ENCODE measurements at regions not wholly inside any gene's neighbourhood (a gene's known extent, or its start where the extent isn't known, plus 50 kb on each side); places are given as distances from the start of the nearest gene placed in this dataset.

DNA sequence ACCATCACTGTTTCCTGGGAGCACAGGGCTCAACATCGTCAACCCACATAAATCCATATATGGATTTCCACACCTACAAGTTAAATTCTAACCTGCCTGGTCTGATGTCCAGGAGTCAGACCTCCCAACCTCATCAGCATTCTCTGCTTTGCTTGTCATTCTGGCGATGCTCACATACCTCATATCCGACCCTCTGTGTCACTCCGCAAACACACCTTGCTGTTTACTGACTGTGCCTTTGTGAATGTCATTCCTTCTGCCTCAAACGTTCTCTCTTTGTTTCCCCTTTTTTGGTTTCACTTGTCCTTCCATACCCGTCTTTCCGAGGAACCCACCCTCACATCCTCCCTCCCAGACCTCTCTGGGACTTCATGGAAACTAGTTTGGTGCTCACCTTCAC is 187.1 kb downstream of the ACTR3 start:
- H3K9me3 Mint-ChIP-seq (ENCODE audit: insufficient read depth) = no peaks in the 10 kb centered on the region
- no peak for ATAC-seq
- H3K36me3 Mint-ChIP-seq (ENCODE audit: low read depth) = no peaks in the 10 kb centered on the region
- ChIA-PET POLR2A (no interaction called here), CTCF (no interaction called here)
- H3K27ac Mint-ChIP-seq = no peak overlapping the region
- DNase-seq = no peak
- no peaks in the 10 kb centered on the region for H3K4me1 Mint-ChIP-seq (ENCODE audit: low read depth)
- peaks cover 2% of the 10 kb centered on the region for H3K27me3 Mint-ChIP-seq (ENCODE audit: low read depth)
- no peak overlapping the region for H3K4me3 Mint-ChIP-seq

DNA sequence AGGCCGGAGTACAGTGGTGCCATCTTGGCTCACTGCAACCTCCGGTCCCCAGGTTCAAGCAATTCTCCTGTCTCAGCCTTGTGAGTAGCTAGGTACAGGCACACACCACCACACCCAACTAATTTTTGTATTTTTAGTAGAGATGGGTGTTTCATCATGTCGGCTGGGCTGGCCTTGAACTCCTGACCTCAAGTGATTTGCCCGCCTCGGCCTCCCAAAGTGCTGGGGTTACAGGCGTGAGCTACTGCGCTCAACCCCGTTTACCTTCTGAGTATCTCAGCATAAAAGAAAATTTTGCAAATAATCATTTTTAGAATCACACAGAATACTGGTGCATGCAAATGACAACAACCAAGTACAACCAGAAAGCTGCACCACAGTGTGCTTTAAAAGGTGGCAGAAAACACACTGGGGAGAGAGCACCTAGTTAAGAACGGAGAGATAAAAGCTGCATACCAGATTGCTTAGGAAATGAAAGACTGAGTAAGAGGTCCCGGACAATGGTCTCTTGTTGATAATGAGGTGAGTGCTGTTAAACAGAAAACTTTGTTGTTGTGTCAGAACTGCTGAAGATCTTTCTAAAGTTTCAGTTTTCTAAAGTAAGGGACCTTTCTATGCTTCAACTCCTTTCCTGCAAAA is 189.6 kb downstream of the ACTR3 start:
- Mint-ChIP-seq H3K4me3 (no peak overlapping the region), H3K27me3 (ENCODE audit: low read depth) (peaks cover 2% of the 10 kb centered on the region), H3K27ac (no peak overlapping the region), H3K4me1 (ENCODE audit: low read depth) (no peaks in the 10 kb centered on the region), H3K36me3 (ENCODE audit: low read depth) (no peaks in the 10 kb centered on the region), H3K9me3 (ENCODE audit: insufficient read depth) (no peaks in the 10 kb centered on the region)
- ATAC-seq (no peak), DNase-seq (no peak)
- ChIA-PET CTCF (no interaction called here), POLR2A (no interaction called here)

DNA sequence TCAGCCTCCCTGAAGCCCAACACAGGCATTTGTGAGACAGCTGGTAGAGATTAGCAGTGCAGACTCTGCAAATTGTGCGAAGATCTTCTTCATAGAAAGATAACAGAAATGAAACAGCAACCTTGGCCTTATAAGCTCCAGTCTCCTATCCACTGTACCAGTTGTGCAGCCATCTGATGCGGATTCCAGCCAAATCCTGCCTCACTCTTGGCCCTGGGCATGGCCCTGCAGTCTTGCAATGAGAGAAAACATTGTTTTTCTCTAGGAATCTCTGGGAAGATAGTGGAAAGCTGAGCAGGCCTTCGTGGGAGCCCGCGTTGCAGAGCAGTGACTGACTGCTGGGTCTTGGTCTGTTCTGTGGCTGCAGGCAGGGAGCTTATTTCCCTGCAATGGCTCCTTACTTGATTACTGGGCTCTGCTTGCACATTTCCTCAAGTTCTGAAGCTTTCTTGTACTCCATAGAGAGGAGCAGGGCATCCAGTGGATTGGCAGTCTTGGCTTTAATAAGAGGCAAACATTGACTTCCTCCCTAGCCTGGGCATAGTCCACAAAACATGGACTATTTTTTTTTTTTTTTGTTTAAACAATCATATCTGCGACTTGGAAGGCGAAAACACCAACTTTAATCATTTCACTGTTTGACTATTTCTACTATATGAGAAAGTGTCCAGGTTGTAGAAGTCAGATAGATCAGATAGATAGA is 193.0 kb downstream of the ACTR3 start:
- peaks cover 2% of the 10 kb centered on the region for H3K27me3 Mint-ChIP-seq (ENCODE audit: low read depth)
- POLR2A ChIA-PET = no interaction called here
- H3K4me3 Mint-ChIP-seq = no peak overlapping the region
- CTCF ChIA-PET = no interaction called here
- H3K36me3 Mint-ChIP-seq (ENCODE audit: low read depth) = no peaks in the 10 kb centered on the region
- ATAC-seq = no peak
- DNase-seq = no peak
- peaks cover 5% of the 10 kb centered on the region for H3K9me3 Mint-ChIP-seq (ENCODE audit: insufficient read depth)
- H3K27ac Mint-ChIP-seq = no peak overlapping the region
- H3K4me1 Mint-ChIP-seq (ENCODE audit: low read depth) = no peaks in the 10 kb centered on the region

DNA sequence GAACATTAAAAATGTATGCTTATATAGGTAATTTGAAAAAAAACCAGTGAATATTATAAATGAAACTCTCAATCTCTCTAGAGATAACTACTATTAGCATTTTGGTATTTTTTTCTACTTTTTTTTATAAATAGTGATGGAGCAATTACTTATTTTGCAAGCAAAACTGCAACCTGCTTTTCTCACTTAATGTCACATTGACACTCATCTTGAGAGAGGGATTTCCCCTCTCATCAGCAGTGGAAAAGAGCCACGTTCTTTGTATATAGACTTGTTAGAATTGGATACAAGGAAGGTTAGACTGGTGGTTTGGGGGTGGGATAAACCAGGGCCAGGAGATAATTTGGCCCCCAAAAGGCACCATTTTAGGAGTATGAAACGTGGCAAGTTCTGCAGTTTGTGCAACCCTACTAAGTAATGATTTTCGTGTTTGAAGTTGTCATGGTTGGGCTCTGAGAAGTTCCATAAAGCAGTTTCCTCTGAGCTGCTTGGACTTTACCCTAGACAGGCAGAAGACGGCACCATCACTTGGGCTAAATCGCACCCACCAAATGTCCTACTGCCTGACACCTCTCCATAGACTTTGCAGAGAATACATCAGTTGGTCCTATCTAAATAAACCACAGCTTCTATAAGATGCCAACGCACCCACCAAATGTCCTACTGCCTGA is 194.0 kb downstream of the ACTR3 start:
- Mint-ChIP-seq H3K27ac (no peak overlapping the region), H3K4me3 (no peak overlapping the region), H3K9me3 (ENCODE audit: insufficient read depth) (peaks cover 5% of the 10 kb centered on the region), H3K36me3 (ENCODE audit: low read depth) (no peaks in the 10 kb centered on the region), H3K27me3 (ENCODE audit: low read depth) (no peaks in the 10 kb centered on the region), H3K4me1 (ENCODE audit: low read depth) (no peaks in the 10 kb centered on the region)
- DNase-seq (no peak), ATAC-seq (no peak)
- ChIA-PET CTCF (no interaction called here), POLR2A (no interaction called here)

DNA sequence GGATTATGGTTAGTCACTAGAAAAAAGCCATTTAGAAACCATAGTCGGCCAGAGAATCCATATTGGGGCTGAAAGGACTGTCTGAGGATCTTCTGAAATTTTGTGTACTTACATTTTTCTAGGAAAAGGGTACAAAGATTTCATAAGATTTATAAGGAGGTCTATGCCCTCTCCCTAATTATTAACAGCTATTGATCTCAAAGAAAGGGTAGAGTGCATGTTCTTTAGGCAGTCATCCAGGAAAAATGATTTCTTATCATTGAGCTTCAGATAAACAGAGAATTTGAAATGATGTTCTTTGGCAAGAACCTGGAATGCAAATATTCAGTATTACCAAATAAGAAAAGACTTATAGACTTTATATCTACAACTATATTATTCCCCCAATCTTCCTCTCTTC is 195.3 kb downstream of the ACTR3 start:
- ATAC-seq = no peak
- peaks cover 5% of the 10 kb centered on the region for H3K9me3 Mint-ChIP-seq (ENCODE audit: insufficient read depth)
- H3K4me1 Mint-ChIP-seq (ENCODE audit: low read depth) = no peaks in the 10 kb centered on the region
- no peak for DNase-seq
- no peak overlapping the region for H3K27ac Mint-ChIP-seq
- ChIA-PET CTCF (no interaction called here), POLR2A (no interaction called here)
- H3K27me3 Mint-ChIP-seq (ENCODE audit: low read depth) = no peaks in the 10 kb centered on the region
- H3K36me3 Mint-ChIP-seq (ENCODE audit: low read depth) = no peaks in the 10 kb centered on the region
- no peak overlapping the region for H3K4me3 Mint-ChIP-seq

DNA sequence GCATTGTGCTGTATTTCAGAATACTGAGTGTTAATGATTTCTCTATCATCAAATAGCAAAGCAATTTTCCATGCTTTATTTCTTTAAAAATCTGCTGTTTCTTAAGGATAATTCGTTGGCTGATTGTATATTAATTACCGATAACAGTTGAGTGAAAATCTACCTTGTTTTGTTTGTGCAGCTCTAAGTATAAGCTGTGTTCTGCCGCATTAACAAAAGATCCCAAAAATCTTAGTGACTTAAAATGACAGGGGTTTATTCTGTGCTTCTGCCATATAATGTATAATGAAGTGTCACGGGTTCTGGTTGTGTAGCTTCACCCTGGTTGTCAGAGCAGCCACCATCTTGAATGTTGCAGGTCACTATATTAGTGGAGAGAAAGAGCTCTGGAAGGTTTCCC is 196.1 kb downstream of the ACTR3 start:
- DNase-seq (no peak), ATAC-seq (no peak)

DNA sequence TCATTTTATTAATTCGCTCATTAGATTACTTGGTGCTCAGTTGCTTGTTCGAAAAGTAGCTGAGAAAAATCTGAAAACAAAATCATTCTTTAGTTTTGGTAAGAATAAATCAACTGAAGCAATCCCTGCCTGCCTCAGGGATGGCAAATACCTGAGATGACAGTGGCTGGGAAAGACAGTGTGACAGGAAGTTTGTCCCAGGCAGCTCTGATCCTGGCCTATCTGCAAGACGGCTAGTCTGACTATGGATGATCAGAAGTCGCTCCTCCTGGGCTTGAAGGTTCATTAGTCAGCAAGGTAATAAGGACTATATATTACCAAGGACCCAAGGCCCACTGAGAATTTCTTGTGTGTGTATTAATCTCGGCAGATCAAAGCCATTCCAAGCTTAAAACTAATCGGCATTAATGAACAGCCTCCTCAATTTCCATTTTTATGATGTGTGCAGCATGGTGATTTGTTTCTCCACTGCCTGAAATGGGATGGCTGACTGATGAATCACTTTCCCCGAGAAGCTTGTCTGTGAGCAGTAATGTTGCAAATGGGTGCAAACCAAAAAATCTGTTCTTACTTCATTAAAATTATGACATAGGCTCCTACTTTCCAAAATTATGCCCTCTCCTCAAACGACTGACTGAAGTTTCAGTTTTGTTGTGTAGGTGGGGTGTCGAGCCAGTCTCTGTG is 199.9 kb downstream of the ACTR3 start:
- Mint-ChIP-seq H3K27ac (no peak overlapping the region), H3K9me3 (ENCODE audit: insufficient read depth) (peaks cover 5% of the 10 kb centered on the region), H3K27me3 (ENCODE audit: low read depth) (no peaks in the 10 kb centered on the region), H3K4me3 (no peak overlapping the region), H3K36me3 (ENCODE audit: low read depth) (no peaks in the 10 kb centered on the region), H3K4me1 (ENCODE audit: low read depth) (no peaks in the 10 kb centered on the region)
- CTCF ChIA-PET = no interaction called here
- POLR2A ChIA-PET = no interaction called here
- ATAC-seq (no peak), DNase-seq (no peak)

More for the DNA sequence above, 196.1 kb downstream of the ACTR3 start:
- H3K4me3 Mint-ChIP-seq = no peak overlapping the region
- no peaks in the 10 kb centered on the region for H3K36me3 Mint-ChIP-seq (ENCODE audit: low read depth)
- H3K9me3 Mint-ChIP-seq (ENCODE audit: insufficient read depth) = peaks cover 5% of the 10 kb centered on the region
- no peaks in the 10 kb centered on the region for H3K4me1 Mint-ChIP-seq (ENCODE audit: low read depth)
- ChIA-PET CTCF (no interaction called here), POLR2A (no interaction called here)
- no peaks in the 10 kb centered on the region for H3K27me3 Mint-ChIP-seq (ENCODE audit: low read depth)
- no peak overlapping the region for H3K27ac Mint-ChIP-seq

DNA sequence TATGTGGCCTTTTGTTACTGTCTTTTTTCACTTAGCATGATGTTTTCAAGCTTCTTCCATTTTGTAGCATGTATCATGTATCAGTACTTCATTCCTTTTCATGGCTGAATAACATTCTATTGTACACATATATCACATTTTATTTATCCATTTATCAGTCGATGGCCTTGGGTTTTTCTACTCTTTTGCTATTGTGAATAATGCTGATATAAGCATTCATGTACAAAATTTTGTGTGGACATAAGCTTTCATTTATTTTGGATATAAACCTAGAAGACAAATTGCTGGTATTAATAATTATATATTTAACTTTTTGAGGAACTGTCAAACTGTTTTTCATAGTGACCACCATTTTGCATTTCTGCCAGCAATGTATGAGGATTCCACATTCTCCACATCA is 201.1 kb downstream of the ACTR3 start:
- Mint-ChIP-seq H3K36me3 (ENCODE audit: low read depth) (no peaks in the 10 kb centered on the region), H3K9me3 (ENCODE audit: insufficient read depth) (peaks cover 15% of the 10 kb centered on the region), H3K27me3 (ENCODE audit: low read depth) (no peaks in the 10 kb centered on the region), H3K4me3 (no peak overlapping the region), H3K27ac (no peak overlapping the region), H3K4me1 (ENCODE audit: low read depth) (no peaks in the 10 kb centered on the region)
- ChIA-PET POLR2A (no interaction called here), CTCF (no interaction called here)
- no peak for ATAC-seq
- DNase-seq = no peak

DNA sequence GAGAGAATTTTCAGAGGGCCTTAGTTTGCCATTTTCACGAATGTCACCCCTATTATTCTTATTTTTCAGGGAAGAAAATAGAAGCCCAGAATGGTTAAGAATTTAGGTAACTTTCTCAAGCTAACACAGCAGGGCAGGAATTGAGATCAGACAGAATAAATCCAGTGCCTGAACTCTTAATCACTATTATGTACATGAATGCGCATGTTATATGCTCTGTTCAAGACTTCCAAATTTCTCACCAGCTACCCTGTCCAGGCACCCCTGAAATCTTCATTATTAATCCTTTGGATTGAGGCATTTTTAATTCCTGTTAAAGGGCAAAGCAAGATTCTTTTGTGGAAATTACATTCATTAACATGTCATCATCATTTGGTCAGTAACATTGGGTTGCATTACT is 218.4 kb downstream of the ACTR3 start:
- Mint-ChIP-seq H3K4me1 (ENCODE audit: low read depth) (no peaks in the 10 kb centered on the region), H3K27me3 (ENCODE audit: low read depth) (peaks cover 4% of the 10 kb centered on the region), H3K27ac (no peak overlapping the region), H3K4me3 (no peak overlapping the region), H3K9me3 (ENCODE audit: insufficient read depth) (no peaks in the 10 kb centered on the region), H3K36me3 (ENCODE audit: low read depth) (no peaks in the 10 kb centered on the region)
- CTCF ChIA-PET = no interaction called here
- ATAC-seq (no peak), DNase-seq (no peak)
- POLR2A ChIA-PET = no interaction called here

DNA sequence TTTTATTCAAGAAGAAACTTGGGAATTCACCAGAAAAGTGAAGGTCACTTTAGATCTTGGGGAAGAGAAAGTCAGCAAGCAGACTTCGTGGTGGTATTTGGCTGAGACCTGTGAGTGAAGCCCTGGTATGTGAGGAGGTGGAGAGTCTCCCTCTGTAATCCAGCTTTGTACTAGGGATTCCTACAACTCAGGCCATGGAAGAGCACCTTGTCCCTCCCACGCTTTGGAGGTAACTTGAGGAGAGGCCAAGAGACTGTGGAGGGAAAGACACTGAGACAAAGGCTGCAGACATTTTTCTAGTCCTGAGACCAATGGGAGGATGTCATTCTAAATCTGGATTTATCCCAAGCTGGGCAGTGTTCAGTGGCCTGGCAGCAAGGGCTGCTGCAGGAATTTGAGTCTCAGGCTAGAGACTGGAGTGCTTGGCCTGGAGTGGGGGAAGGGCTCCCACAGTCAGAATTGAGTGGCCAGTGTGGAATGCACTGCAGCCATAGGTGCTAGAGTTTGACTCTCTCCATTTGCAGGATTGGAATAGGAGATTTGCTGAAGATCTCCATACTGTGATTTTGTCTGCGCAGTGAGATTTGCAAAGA is 219.0 kb downstream of the ACTR3 start:
- Mint-ChIP-seq H3K27ac (no peak overlapping the region), H3K9me3 (ENCODE audit: insufficient read depth) (no peaks in the 10 kb centered on the region), H3K4me3 (no peak overlapping the region), H3K36me3 (ENCODE audit: low read depth) (no peaks in the 10 kb centered on the region), H3K4me1 (ENCODE audit: low read depth) (no peaks in the 10 kb centered on the region), H3K27me3 (ENCODE audit: low read depth) (peaks cover 4% of the 10 kb centered on the region)
- ATAC-seq = no peak
- DNase-seq = no peak
- CTCF ChIA-PET = no interaction called here
- POLR2A ChIA-PET = no interaction called here

DNA sequence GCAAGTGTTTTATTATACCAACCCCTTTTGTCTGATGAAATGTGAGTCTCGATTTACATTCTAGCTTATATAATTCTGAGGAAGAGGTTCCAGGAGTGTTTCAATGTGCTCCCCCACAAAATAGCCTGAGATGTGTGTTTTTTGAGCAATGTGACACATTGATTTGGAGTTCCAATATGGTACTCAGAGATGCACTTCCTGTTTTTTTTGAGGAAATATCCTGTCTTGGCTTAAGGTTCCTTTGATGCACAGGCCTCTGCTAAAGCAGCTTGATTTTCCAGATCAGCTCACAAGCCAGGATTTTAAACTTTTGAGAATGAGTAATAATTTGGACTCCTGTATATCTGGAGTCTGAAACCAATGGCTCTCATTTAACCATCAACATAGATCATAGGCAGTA is 221.4 kb downstream of the ACTR3 start:
- H3K4me1 Mint-ChIP-seq (ENCODE audit: low read depth) = no peaks in the 10 kb centered on the region
- DNase-seq (no peak), ATAC-seq (no peak)
- no peak overlapping the region for H3K27ac Mint-ChIP-seq
- no peaks in the 10 kb centered on the region for H3K9me3 Mint-ChIP-seq (ENCODE audit: insufficient read depth)
- POLR2A ChIA-PET = no interaction called here
- H3K4me3 Mint-ChIP-seq = no peak overlapping the region
- peaks cover 4% of the 10 kb centered on the region for H3K27me3 Mint-ChIP-seq (ENCODE audit: low read depth)
- CTCF ChIA-PET = no interaction called here
- H3K36me3 Mint-ChIP-seq (ENCODE audit: low read depth) = no peaks in the 10 kb centered on the region

DNA sequence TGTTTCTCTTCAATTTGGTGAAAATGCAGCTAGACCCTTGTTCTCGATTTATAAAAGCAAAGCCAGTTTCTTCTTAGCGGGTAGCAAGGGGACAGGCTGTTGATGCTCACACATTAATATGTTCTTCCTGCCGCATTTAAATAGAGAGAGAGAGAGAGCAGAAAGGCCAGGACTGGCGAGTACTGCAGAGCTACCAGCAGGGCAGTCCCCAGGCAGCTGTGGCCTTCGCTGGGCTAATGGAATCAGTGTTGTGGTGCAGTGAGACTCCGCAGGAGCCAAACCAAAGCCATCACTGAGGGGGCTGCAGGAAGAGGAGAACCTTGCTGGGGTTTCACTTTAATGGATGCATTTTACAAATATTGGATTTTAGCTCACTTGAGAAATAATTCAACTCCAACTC is 223.6 kb downstream of the ACTR3 start:
- ChIA-PET CTCF (no interaction called here), POLR2A (no interaction called here)
- DNase-seq (no peak), ATAC-seq (no peak)
- H3K4me3 Mint-ChIP-seq = no peak overlapping the region
- no peak overlapping the region for H3K27ac Mint-ChIP-seq
- no peaks in the 10 kb centered on the region for H3K4me1 Mint-ChIP-seq (ENCODE audit: low read depth)
- peaks cover 4% of the 10 kb centered on the region for H3K27me3 Mint-ChIP-seq (ENCODE audit: low read depth)
- H3K9me3 Mint-ChIP-seq (ENCODE audit: insufficient read depth) = no peaks in the 10 kb centered on the region
- no peaks in the 10 kb centered on the region for H3K36me3 Mint-ChIP-seq (ENCODE audit: low read depth)
